Esophagus squamous epithelium (tissue), 4 donors: ENCODE measurements at regions not wholly inside any gene's neighbourhood (a gene's known extent, or its start where the extent isn't known, plus 50 kb on each side); places are given as distances from the start of the nearest gene placed in this dataset.

Source experiments
- small RNA-seq, 4 donors: library from RNA; depleted of rRNA; stranded (forward); fragments of <200 nt; gene quantifications; one replicate each; pipeline ENCODE3, GENCODE V24; 2016

Small RNAs in the stretch of these regions (small RNA-seq; reads per million reads assigned to genes)
- gene AL117339.3 = 0 reads per million in 4 donors
- 0 reads per million in 4 donors for gene RNU6-1118P
